ENCODE measurements at regions not wholly inside any gene's neighbourhood (a gene's known extent, or its start where the extent isn't known, plus 50 kb on each side); places are given as distances from the start of the nearest gene placed in this dataset.

GRCh38 chr14:34113991-34114390 is 163.1 kb upstream of the EGLN3 start:
- TF ChIP-seq USF1 (IDR thresholded peaks at IDR 0.05) (no peak), NFIC (IDR thresholded peaks at IDR 0.05) (no peak), EP300 (IDR thresholded peaks at IDR 0.05; ENCODE audit: borderline replicate concordance) (no peak)
